ENCODE measurements at regions not wholly inside any gene's neighbourhood (a gene's known extent, or its start where the extent isn't known, plus 50 kb on each side); places are given as distances from the start of the nearest gene placed in this dataset.

DNA sequence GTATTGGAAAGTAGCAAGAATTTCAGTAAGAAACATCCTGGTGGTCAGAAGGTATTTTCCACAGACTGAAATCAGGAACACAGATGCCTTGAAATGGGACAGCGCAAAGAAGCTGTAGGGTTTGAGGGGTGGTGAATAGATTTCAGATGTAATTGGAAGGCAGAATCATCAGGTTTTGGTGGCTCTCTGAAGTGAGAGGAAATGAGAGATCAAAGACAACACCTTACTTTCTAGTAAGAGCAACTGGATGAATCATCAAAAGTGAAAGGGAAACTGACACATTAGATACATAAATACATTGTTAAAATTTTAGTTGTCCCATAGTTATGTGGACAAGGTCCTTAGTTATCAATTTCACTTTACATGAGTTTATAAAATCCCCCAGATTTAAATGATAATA, 188.2 kb upstream of the SLC27A6 start:
- no peak for DNase-seq (ENCODE audit: low read depth)
- no peak overlapping the region for H3K4me3 ChIP-seq (ENCODE audit: low read depth, low read length)
- TF ChIP-seq MYC (IDR thresholded peaks at IDR 0.05; ENCODE audit: low read depth, low read length) (no peak), POLR2A (IDR thresholded peaks at IDR 0.05; ENCODE audit: extremely low read depth, insufficient read length) (no peak)
- TF ChIP-seq, protein P1, sequence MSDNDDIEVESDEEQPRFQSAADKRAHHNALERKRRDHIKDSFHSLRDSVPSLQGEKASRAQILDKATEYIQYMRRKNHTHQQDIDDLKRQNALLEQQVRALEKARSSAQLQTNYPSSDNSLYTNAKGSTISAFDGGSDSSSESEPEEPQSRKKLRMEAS (IDR thresholded peaks at IDR 0.05; ENCODE audit: low read depth, low read length), result no peak

DNA sequence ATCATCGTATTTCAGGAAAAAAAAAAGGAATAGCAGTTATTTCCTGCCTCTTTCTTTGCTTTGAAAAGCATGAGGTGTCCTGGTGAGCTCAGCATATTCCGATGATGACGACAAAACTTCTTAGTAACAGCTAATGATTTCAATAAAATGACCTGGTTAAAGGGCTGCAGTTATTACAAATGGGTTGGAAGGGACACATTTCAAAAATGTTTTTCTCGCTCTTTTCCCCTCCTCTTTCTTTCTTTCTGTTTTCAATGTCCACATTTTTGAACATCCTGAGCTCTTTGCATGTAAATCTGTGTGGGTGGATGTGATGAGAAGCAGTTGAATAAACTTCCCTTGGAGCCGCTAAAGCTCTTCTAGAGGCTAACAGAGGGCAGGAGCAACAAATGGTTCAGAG, 186.8 kb upstream of the SLC27A6 start:
- no peak for DNase-seq (ENCODE audit: low read depth)
- TF ChIP-seq MYC (IDR thresholded peaks at IDR 0.05; ENCODE audit: low read depth, low read length), result no peak
- no peak overlapping the region for H3K4me3 ChIP-seq (ENCODE audit: low read depth, low read length)

DNA sequence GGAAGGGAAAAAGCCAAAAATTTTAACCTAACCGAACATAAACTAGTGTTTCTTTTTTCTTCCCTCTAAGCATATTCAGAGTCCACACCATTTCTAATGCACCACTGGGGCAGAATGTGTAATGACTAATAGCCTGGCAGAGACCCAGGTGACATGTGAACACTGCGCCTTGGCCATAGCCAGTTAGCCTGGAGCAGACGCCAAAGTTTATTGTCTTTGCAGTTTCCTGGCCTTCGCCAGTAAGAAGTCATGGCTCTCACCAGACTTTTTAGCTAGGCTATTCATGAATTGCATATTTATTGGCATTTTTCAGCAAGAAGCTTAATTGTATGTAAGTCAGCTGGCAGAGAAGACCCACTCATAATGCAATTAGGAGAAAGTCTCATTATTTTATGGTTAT, 182.8 kb upstream of the SLC27A6 start:
- TF ChIP-seq, protein P2, sequence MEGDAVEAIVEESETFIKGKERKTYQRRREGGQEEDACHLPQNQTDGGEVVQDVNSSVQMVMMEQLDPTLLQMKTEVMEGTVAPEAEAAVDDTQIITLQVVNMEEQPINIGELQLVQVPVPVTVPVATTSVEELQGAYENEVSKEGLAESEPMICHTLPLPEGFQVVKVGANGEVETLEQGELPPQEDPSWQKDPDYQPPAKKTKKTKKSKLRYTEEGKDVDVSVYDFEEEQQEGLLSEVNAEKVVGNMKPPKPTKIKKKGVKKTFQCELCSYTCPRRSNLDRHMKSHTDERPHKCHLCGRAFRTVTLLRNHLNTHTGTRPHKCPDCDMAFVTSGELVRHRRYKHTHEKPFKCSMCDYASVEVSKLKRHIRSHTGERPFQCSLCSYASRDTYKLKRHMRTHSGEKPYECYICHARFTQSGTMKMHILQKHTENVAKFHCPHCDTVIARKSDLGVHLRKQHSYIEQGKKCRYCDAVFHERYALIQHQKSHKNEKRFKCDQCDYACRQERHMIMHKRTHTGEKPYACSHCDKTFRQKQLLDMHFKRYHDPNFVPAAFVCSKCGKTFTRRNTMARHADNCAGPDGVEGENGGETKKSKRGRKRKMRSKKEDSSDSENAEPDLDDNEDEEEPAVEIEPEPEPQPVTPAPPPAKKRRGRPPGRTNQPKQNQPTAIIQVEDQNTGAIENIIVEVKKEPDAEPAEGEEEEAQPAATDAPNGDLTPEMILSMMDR (IDR thresholded peaks at IDR 0.05; ENCODE audit: low read depth, low read length), result no peak
- TF ChIP-seq MYC (IDR thresholded peaks at IDR 0.05; ENCODE audit: low read depth, low read length), result no peak
- TF ChIP-seq, protein P1 (IDR thresholded peaks at IDR 0.05; ENCODE audit: low read depth, low read length), result no peak
- no peak for TF ChIP-seq POLR2A (IDR thresholded peaks at IDR 0.05; ENCODE audit: extremely low read depth, insufficient read length)

DNA sequence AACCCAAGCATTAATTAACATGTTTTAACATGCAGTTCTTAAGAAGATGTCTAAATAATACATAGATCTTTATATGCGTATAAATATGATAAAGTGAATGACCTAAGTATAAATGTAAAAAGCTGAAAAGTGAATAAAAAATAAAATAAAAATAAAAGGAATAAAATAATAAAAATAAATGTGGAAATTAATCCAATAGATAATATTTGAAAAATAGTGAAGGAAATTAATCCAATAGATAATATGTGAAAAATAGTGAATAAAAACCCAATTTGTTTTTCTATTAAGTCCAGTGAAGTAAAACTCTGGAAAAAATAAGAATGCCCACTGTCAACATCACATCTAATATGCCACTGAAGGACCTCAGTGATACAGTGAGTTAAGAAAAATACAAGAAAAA, 180.6 kb upstream of the SLC27A6 start:
- no peak for DNase-seq (ENCODE audit: low read depth)
- H3K4me3 ChIP-seq (ENCODE audit: low read depth, low read length), result no peak overlapping the region
- TF ChIP-seq, protein P1 (IDR thresholded peaks at IDR 0.05; ENCODE audit: low read depth, low read length), result no peak
- TF ChIP-seq, protein P2 (IDR thresholded peaks at IDR 0.05; ENCODE audit: low read depth, low read length), result no peak
- no peak for TF ChIP-seq POLR2A (IDR thresholded peaks at IDR 0.05; ENCODE audit: extremely low read depth, insufficient read length)
- TF ChIP-seq MYC (IDR thresholded peaks at IDR 0.05; ENCODE audit: low read depth, low read length), result no peak

More for the DNA sequence above, 182.8 kb upstream of the SLC27A6 start:
- DNase-seq (ENCODE audit: low read depth), result no peak
- no peak overlapping the region for H3K4me3 ChIP-seq (ENCODE audit: low read depth, low read length)

DNA sequence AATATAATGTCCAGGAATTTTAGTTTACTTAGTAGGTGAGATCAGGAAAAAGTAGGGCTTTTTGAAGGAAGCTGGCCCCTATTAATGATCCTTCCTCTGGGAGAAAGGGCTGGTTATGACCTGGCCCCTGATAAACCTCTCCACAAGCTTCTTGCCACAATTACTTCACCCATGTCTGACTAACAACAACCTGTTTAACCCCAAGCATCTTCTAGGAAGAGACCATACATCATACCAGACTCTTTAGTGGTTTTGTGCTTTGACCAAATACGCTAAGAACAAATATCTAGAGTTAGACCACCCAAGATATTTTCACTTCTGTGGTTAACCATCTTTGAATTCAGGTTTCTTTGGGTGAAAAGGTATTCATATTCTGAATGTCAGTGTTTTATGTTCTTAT, 174.0 kb upstream of the SLC27A6 start:
- TF ChIP-seq POLR2A (IDR thresholded peaks at IDR 0.05; ENCODE audit: extremely low read depth, insufficient read length), result no peak
- TF ChIP-seq, protein P2 (IDR thresholded peaks at IDR 0.05; ENCODE audit: low read depth, low read length), result no peak
- H3K4me3 ChIP-seq (ENCODE audit: low read depth, low read length), result no peak overlapping the region
- DNase-seq (ENCODE audit: low read depth), result no peak

DNA sequence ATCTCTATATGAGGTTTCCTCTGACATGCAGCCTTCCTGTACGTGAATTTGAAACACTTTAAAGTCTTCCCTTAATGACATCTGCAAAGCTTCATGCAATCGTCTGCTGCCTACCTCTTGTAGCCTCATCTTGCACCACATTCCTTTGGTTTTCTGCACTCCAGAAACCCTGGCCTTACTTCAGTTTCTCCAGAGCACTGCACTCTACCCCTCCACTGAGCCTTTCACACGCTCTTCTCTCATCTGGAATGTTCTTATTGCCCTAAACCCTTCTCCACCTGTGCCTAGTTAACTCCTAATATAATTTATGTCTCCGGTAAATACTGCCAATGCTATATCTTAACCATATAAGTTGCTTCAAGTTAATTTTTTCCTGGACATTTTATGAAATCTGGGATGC, 168.8 kb upstream of the SLC27A6 start:
- H3K4me3 ChIP-seq (ENCODE audit: low read depth, low read length), result no peak overlapping the region
- TF ChIP-seq, protein P1 (IDR thresholded peaks at IDR 0.05; ENCODE audit: low read depth, low read length), result no peak
- TF ChIP-seq, protein P2 (IDR thresholded peaks at IDR 0.05; ENCODE audit: low read depth, low read length), result no peak
- TF ChIP-seq MYC (IDR thresholded peaks at IDR 0.05; ENCODE audit: low read depth, low read length), result no peak
- no peak for TF ChIP-seq POLR2A (IDR thresholded peaks at IDR 0.05; ENCODE audit: extremely low read depth, insufficient read length)

DNA sequence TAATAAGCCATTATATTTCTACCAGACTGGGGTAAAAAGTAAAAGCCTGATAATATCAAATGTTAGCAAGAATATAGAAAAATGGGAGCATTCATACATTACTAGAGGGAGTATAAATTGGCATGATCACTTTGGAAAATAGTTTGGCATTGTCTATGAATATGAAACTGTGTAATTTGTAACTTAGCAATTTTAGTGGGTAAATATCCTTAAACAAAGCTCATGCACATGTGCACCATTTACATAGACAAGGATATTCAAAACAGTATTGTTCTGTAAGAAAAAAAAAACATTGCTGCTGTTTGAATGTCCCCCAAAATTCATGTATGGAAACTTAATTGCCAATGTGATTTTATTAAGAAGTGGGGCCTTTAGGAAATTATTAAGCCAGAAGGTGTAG, 166.4 kb upstream of the SLC27A6 start:
- no peak for DNase-seq (ENCODE audit: low read depth)
- TF ChIP-seq MYC (IDR thresholded peaks at IDR 0.05; ENCODE audit: low read depth, low read length), result no peak
- TF ChIP-seq, protein P1 (IDR thresholded peaks at IDR 0.05; ENCODE audit: low read depth, low read length), result no peak
- TF ChIP-seq, protein P2 (IDR thresholded peaks at IDR 0.05; ENCODE audit: low read depth, low read length), result no peak
- TF ChIP-seq POLR2A (IDR thresholded peaks at IDR 0.05; ENCODE audit: extremely low read depth, insufficient read length), result no peak
- no peak overlapping the region for H3K4me3 ChIP-seq (ENCODE audit: low read depth, low read length)

More for the DNA sequence above, 168.8 kb upstream of the SLC27A6 start:
- DNase-seq (ENCODE audit: low read depth), result no peak
